HCT116 (cell line): ENCODE measurements at regions not wholly inside any gene's neighbourhood (a gene's known extent, or its start where the extent isn't known, plus 50 kb on each side); places are given as distances from the start of the nearest gene placed in this dataset.

Experiments used
- CBX3 ChIP-seq: IDR thresholded peaks from 2 replicates; pipeline ENCODE4 v1.6.1; 2012; ENCODE audit warnings: low read depth
- CTCF ChIP-seq, 3 experiments: fragments of 200-600 bp in 1 of 3; sonication (generic) in 1 of 3; IDR thresholded peaks in 2 of 3; conservative IDR thresholded peaks in 1 of 3; 2 replicates each; pipeline ENCODE4 v1.5.1; 2012 to 2017; ENCODE audit warnings: low read depth in 2 of 3, low read length in 2 of 3, antibody characterized with exemption in 1 of 3, borderline replicate concordance in 1 of 3, control low read depth in 1 of 3, mild to moderate bottlenecking in 1 of 3, mixed read lengths in 1 of 3, mixed run types in 1 of 3, moderate library complexity in 1 of 3; ENCODE audit not compliant: insufficient read depth in 1 of 3
- ELF1 ChIP-seq: IDR thresholded peaks from 2 replicates; pipeline ENCODE4 v1.6.1; 2012; ENCODE audit warnings: low read depth, borderline replicate concordance
- YY1 ChIP-seq: IDR thresholded peaks from 2 replicates; pipeline ENCODE4 v1.6.1; 2011; ENCODE audit warnings: low read length, low read depth, moderate library complexity, mild to moderate bottlenecking; ENCODE audit not compliant: insufficient replicate concordance; ENCODE audit errors: extremely low read depth

GRCh38 chr19:28150129-28150528 lies 1062.8 kb downstream of the UQCRFS1 start:
- TF ChIP-seq YY1 (no peak), ELF1 (no peak), CTCF (IDR thresholded peaks at IDR 0.05 in 2 of 3, conservative IDR thresholded peaks at IDR 0.05 in 1 of 3; ENCODE audit: borderline replicate concordance in 1 of 3, insufficient read depth in 1 of 3, low read depth in 2 of 3, low read length in 2 of 3) (no peak), CBX3 (no peak)
